GM19043 (cell line): ENCODE measurements at regions not wholly inside any gene's neighbourhood (a gene's known extent, or its start where the extent isn't known, plus 50 kb on each side); places are given as distances from the start of the nearest gene placed in this dataset.

ENCODE experiments used
- ATAC-seq: cut with Tn5 transposase; IDR thresholded peaks from one replicate; pipeline ENCODE4 v1.9.1; 2021; ENCODE audit warnings: low read depth; ENCODE audit not compliant: unreplicated experiment

DNA sequence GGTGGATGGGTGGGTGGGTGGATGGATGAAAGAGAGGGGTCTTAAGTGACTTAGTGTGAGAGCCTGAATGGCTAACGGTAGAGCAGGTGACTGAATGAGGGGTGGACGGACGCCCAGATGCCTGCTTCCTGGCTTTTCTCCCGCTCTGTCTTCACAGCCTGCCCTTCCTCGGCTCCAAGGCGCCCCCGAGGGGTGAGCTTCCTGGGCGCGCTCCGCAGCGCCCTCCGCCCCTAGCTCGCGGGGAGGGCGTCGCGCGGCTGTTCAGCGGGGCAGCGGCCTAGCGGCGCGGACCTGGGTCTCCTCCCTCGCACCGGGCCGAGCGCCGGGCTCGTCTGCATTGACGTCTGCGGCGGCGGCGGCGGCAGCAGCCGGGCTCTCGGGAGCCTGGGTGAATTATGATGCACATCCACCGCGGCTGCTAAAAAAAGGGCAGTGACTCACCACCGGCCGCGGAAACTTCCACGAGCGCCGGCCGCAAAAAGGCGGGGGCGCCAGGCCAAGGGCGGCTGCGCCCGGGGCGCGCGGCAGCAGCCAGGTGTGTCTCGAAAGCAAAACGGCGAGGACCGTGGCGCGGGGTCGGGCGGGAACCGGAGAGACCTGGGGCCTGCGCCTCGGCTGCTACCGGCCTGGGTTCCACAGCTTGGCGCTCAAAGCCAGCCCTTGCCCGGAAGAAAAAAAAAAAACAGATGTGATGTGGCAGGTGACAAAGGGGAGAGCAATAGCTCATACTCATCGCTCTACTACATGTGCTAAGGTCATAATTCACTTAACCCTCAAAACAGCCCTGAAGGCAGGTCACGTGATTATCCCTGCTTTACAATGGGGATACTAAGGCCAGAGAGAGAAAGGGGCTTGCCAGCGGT lies 143.0 kb upstream of the ADRA1B start:
- peak; percentile 82 for ATAC-seq

DNA sequence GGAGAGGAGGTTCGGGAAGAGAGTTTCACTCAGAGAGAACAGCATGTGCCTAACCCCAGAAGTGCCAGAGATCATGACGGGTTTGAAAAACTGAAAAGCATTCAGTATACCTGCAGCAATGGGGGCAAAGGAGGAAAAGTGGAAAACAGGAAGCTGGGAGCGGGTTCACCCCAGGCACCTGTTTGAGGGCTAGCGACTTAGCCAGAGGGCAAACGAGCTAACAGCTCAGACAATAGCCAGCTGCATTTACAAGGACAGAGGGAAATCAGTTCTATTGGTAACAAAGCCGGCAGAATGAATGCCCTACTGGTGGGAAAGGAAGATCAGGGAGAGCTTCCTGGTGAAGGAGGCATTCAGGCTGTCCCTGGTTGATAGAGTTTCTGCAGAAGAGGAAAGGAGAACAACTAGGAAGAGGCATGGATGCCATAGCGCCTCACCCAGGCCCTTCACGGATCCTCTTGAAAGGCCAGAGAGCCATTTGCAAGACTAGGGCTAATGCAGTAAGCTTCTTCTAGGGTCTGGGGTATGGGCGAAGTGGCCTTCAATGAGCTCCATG lies 141.7 kb upstream of the ADRA1B start:
- ATAC-seq = no peak

DNA sequence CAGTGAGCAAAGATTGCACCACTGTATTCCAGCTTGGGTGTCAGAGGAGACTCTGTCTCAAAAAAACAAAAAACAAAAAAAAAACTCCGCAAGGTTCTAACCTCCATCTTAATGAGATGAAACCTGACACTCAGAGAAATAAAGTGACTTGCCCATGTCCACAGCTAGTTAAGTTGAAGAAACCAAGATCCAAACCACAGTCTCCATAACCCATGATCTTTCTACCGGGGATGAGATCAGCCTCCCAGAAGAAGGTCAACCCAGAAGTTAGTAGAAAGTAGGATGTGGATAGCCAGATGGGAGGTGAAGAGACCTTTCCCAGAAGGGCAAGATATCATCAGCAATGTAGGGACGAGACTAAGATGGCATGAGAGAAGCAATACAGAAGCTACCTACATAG lies 140.4 kb upstream of the ADRA1B start:
- ATAC-seq = no peak

DNA sequence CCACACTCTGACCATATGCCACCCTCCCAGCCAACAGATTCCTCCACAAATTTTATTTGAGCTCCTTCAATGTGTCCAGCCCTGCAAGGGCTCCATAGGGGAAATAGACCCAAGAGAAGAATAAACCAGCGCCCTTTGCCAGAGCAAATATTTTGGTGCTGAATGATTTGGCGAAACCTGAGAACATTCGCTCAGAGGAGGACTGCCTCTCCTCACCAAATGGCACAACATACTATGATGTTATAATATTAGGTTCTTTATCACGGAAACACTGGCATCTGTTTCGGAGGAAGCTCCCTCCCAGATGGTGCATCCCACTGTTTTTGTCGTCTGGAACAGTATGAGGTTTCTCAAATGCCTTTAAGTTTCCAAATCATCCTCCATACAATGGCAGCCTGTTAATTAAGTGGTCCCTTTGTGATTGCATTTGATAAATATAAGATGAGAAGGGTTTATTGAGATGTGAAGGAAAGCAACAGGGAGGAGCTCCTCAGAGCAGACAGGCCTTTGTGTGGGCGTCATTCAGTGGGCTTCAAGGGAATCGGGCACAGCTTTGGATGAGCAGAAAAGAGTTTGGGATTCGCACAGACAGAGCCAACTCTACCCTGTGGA lies 139.1 kb upstream of the ADRA1B start:
- no peak for ATAC-seq

DNA sequence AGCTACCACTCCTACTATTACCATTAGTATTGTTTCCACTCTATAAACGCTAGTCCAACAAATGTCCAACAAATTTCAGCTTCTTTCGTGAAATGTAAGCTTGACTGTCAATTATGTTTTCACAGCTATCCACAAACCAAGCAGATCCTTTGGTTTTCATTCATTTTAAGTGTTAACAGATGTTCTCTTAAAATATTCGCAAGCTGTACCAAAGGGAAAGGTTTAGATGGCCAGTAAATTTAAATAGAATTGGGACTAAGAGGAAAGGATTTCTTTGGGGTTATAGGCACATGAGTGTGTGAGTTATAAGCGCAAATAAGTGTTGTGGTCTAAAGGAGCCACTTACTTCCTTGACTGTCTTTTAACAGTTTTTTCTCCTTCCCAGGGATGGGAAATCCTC lies 136.8 kb upstream of the ADRA1B start:
- ATAC-seq = no peak

DNA sequence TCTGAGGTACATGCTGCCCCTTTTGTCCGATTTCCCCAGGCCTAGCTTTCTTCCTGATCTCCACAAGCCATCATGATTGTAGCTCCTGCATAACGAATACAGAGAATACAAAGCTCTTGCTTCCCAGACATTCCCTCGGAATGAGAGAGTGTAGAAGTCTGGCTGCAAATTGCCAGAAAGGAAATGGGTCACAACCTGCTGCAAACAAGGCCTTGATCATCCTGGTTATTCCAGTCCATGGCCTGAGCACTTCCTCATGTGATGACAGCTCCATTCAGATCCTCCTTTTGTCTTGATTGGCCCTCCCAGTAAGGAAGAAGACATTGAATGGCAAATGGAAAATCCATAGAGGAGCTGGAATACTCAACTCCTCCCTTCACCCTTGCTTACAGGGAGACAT lies 136.0 kb upstream of the ADRA1B start:
- ATAC-seq = no peak

DNA sequence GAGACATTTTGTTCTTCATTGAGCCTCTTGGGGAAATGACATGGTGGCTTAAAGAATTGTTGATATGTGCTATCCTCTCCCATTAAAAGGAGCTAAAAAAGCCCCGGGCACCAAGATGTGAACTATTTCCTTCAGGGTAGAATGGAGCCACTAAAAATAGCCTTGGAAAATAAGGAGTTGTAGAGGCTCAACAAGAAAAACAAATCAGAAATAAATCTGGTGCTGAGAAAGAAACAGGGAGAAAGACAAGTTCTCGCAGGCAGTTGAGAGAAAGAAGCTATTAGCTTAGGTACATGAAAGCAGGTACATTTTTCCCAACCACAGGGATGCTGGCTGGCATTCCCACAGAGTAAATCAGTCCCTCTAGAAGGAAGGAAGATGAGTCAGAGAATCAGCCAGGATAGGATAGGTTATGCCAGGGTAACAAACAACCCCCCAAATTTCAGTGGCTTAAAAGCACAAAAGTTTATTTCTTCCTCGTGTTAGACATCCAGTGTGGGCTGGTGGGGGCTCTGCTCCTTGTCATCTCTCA lies 134.6 kb upstream of the ADRA1B start:
- ATAC-seq = no peak

DNA sequence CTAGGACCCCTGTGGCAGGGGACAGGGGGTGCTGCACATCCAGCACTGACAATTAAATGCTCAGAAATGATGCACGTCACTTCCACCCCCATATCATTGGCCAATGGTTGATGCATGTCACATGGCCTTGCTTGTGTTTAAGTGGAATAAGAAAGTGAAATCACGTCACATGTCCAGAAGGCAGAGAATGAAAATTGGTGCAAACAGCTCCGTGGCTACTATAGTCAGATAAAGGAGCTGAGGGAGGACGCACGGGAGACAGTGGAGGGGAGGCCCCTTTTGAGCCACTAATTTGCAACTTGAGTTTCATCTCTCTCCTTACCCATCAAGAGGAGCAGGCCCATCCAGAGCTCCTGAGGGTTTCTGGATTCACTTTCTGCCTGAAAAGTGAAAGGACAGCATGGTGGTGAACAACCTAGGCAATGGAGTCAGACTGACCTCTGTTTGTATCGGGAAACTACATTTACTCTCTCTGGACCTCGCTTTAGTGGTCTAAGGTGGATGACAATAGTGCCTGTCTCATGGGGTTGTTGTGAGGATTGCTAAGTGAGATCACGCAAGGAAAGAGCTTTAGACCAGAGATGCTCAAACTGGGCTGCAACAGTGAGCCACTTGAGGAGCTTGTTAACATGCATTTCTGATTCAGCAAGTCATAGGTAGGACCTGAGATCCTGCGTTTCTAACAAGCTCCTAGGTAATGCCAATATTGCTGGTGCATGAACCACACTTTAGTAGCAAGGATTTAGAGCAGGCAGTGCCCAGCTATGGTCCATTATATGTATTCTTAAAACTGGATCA lies 133.9 kb upstream of the ADRA1B start:
- ATAC-seq = no peak

DNA sequence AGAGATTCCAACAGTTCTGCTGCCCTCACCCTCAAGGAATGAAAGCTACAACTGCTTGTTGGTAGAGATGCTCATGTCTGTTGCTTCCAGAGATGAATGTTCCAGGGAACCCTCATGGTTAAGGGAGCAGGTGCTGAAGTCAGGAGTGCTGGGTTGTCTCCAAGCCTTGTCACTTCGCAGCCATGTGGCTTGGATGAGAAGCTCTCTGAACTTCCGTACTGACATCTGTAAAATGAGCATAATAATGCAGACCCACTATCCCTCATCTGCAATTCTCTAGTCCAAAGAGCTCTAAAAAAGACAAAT lies 133.3 kb upstream of the ADRA1B start:
- ATAC-seq = no peak

DNA sequence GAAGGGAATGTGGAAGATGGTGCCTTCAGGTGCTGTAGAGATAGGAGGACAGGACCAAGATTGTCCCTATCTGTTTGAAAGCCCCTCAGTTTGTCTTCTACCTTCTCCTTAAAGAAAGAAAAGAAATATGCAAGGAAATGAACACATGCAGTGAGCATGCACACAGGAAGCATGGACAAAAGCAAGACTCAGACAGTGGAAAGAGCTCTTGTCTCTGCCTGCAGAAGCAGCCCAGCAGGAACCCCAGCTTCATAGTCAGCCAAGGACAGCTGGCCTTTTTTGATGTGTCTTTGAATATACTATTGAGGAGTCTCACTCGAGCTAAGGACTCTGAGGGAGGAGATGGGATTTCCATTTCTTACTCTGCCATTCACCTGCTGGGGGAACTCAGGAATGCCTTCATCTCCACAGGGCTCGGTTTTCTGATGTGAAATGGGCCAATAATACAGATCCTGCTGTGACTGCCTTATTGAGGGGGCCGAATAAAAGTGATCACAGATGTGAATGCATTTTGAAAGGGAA lies 132.5 kb upstream of the ADRA1B start:
- ATAC-seq = no peak

DNA sequence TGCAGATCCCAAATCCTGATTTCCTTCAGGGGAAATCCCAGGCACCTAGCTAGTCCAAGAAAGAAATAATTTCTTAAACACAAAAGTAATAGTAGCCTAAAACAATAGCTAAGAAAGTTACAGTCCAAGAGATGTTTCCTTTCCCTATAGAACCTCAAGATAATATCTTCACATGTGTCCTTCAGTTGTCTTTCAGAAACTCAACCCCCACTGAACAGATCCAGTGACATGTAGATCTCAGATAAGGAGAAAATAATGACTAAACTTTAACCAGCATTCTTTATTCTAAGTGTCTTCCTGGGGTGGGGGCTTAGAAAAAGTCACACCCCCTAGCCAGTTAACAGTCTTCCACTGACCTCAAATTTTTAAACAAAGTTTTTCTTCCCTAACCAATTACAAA lies 131.3 kb upstream of the ADRA1B start:
- ATAC-seq = no peak

DNA sequence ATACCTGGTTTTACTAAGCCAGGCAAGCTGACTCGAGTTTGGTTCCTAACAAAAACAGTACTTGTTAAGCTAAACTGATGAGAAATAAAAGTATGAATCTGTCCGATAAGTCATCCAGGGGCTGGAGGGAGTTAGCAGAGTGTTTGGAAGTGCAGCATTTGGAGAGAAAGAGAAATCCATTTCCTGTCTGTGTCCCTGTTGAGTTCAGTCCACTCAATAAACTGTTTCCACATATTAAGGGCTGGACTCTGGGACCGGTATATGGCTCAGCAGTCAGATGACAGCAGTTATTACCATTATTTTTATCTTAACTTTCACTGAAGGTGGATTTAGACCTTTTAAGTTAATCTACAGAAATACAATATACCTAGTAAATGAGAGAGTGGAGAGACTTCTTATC lies 130.6 kb upstream of the ADRA1B start:
- ATAC-seq = no peak

DNA sequence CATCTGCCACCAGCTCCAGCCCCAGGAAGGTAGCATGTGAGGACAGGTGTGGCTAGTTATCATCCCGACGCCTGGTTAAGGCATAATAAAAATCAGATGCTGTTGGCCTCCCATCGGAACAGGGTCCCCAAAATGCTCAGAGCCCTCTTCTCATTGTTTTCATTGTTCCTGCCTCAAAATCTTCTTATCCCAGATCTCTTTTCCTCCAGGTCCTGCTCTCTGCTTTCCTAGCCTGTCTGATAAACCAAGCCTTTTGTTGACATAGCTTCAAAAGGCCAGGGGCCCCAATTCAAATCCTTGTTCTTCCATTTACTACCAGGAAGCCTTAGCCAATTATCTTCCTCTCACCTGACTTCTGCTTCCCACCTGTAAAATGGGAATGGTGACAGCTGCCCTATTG lies 130.1 kb upstream of the ADRA1B start:
- ATAC-seq = no peak

DNA sequence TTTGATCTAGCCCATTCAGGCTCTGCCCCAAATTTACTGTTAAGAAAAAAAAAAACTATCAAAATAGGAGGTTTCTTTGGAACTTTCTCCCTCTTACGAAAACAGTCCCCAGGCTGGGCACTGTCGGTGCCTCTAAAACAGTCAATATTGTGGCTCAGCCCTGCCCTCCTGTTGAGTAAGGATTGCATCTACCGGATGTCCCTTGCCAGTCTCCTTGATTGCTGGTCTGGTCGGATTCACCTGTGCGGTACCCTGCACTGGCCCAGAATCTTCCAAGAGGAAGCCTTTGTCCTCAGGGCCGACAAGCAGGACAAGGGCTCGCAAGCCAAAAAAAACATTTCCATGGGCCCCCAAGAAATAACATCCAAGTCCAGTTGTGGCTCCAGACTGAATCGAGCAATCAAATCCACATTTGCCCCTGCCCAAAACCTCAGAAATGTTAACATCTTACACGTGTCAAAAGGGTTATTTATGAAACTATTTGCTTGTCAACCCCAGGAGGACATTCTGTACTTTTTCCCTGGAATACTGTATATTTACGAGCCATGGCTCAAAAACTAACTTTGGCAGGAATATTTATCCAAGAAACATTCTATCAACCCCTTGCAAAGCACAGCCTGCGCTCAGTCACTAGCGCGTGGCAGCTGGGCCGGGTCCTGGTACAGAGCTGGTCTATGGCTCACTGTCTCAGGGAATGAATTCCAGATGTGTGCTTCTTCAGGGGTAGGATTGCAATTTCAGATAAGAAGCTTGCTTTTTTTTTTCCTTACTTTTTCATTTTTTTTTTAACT lies 129.2 kb upstream of the ADRA1B start:
- ATAC-seq = no peak

DNA sequence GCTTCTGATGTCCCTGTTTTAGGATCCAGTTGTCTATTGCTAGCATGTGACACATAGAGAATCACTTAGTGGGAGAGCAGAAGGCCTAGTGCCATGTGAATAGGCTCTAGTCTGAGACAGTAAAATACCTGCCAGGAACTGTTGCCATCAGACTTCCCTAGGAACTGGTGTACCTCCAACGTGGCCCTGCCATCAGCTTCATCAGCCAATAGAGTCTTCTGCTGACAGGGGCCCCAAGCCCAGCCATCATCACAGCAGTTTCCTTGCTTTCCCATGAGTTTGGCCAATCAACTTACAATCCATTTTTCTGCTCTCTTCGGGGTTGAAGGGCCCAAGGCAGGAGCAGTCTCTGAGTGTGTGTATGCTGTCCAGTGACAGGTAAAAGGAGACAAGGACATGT lies 128.4 kb upstream of the ADRA1B start:
- ATAC-seq = no peak

DNA sequence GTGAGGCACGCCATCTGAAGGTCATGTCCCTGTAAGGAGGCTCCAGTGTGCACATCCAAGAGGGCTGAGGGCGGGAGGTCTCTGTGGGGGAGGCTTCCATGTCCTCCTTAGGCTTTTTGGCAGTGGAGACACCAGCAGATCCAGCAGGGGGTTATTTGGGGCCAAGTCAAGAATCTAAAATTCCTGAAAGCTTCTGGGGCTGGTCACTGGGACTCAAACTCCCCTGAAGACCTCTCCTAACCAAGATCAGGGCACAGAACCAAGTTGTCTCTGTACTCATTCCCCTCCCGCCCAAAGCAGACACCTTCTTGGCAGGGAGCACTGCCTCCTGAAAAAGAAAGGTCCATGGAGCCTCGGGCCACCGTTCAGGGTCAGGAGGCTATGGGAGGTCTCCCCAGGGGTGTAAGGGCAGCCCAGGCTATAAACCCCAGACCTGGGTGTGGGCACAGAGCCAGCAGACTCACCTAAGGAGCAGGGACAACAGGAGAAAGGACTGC lies 127.4 kb upstream of the ADRA1B start:
- no peak for ATAC-seq

DNA sequence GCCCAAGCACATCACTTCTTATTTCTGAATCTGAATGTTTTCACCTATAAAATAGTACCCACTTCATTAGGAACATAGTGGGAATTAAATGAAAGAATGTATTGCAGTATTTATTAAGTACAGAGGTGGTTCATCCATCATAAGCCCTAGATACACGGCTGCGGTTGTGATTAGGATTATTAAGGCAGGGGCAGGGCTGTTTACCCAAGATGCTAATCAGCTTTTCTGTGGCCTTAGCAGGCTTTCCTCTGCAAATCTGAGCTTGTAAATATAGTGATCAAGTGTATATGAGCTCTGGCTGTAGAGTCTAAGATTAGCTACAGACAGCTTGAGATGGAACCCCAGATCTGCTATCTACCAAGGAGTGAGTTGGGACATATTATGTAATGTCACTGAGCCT lies 124.1 kb upstream of the ADRA1B start:
- ATAC-seq = no peak

DNA sequence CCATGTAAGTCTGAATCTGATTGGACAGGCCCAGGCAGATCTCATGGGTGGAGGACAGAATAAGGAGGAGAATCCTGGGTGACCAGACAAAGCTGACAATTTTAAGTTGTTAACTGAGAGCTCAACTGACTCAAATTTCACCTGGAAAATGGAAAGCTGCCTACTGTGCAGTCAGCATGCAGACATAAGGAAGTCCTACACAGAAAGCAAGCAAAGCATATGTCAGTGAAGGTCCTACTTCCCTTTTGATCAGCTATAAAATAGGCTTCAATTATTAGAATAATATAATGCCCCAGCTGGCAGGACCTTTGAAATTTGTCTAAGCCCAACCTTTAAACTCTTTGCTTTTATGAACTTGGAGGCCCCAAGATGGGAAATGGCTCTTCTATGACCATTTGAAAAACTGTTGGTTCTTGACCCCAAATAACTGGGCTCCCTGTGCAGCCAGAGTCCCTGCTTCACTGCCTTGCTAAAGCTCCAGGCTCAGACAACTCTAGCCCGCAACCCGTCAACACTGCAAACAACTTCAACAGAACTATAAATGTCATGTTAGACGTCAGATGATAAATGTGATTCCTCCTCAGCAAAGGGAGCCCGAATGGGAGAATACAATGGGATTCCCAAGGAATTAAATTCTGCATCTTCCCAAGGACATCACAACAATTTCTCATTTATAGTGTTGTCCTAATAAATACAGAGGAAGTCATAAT lies 118.9 kb upstream of the ADRA1B start:
- ATAC-seq = no peak

DNA sequence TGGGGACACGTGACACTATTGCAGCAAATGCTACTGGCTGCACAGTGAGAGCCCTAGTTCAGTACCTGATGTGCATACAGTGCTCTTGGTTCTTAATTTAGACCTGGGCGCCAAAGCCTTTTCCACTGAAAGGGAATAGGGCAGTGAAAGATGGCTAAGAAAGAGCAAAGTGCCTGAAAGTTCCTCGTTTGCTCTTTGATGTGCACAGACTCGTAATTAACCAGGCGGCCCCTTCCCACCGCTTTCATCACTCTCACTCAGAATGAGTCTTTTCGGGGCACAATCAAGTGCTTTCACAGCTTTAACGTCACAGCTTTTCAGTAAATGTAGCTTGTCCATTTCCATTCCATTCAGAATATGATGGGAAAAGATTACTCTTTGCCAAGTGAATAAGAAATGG lies 116.6 kb upstream of the ADRA1B start:
- no peak for ATAC-seq
